B cell (primary cell): ENCODE measurements at regions not wholly inside any gene's neighbourhood (a gene's known extent, or its start where the extent isn't known, plus 50 kb on each side); places are given as distances from the start of the nearest gene placed in this dataset.

Source experiments
- CTCF ChIP-seq: fragments of 200-600 bp; IDR thresholded peaks from one replicate; pipeline ENCODE4 v1.8.0; 2022; ENCODE audit warnings: antibody characterized with exemption, mild to moderate bottlenecking
- EZH2 ChIP-seq: IDR thresholded peaks from 2 replicates; pipeline ENCODE4 v1.6.1; 2012; ENCODE audit warnings: borderline replicate concordance, low read depth, mild to moderate bottlenecking, moderate library complexity, low read length; ENCODE audit not compliant: insufficient read depth, poor library complexity, severe bottlenecking

GRCh38 chr10:43864656-43865055 is 216.0 kb upstream of the ZNF32 start:
- TF ChIP-seq CTCF = no peak
- no peak for TF ChIP-seq EZH2
